ENCODE measurements at regions not wholly inside any gene's neighbourhood (a gene's known extent, or its start where the extent isn't known, plus 50 kb on each side); places are given as distances from the start of the nearest gene placed in this dataset.
"Not testable (repeated sequence)": the region's sequence is repeated elsewhere in the genome, so short reads cannot be mapped to it uniquely, and the experiment has no call there.

- TF ChIP-seq CTCF (IDR thresholded peaks at IDR 0.05) (no peak), ZFX (IDR thresholded peaks at IDR 0.05; ENCODE audit: borderline replicate concordance) (no peak)
- H3K27ac ChIP-seq = no peak overlapping the region
These were observed 1960.8 kb downstream of the PCDH7 start for GRCh38 chr4:32680946-32681345.

- no peak overlapping the region for H3K27ac ChIP-seq
- TF ChIP-seq ZFX (IDR thresholded peaks at IDR 0.05; ENCODE audit: borderline replicate concordance) (no peak), CTCF (IDR thresholded peaks at IDR 0.05) (no peak)
These were observed 1964.0 kb downstream of the PCDH7 start for GRCh38 chr4:32684160-32684559.

- no peak overlapping the region for H3K27ac ChIP-seq
- no peak for TF ChIP-seq ZFX (IDR thresholded peaks at IDR 0.05; ENCODE audit: borderline replicate concordance)
These were observed 1966.0 kb downstream of the PCDH7 start for GRCh38 chr4:32686123-32686522.

- no peak for TF ChIP-seq CTCF (IDR thresholded peaks at IDR 0.05)
- no peak for TF ChIP-seq ZFX (IDR thresholded peaks at IDR 0.05; ENCODE audit: borderline replicate concordance)
- H3K27ac ChIP-seq = no peak overlapping the region
These were observed 1969.3 kb downstream of the PCDH7 start for GRCh38 chr4:32689518-32689917.

GRCh38 chr4:32697281-32697814 lies 1977.2 kb downstream of the PCDH7 start:
- H3K27ac ChIP-seq = no peak overlapping the region
- no peak for TF ChIP-seq CTCF (IDR thresholded peaks at IDR 0.05)
- no peak for TF ChIP-seq ZFX (IDR thresholded peaks at IDR 0.05; ENCODE audit: borderline replicate concordance)

GRCh38 chr4:32700838-32701237 lies 1980.7 kb downstream of the PCDH7 start:
- TF ChIP-seq ZFX (IDR thresholded peaks at IDR 0.05; ENCODE audit: borderline replicate concordance) (no peak), CTCF (IDR thresholded peaks at IDR 0.05) (no peak)

GRCh38 chr4:32706893-32707292 lies 1986.7 kb downstream of the PCDH7 start:
- TF ChIP-seq ZFX (IDR thresholded peaks at IDR 0.05; ENCODE audit: borderline replicate concordance) (no peak), CTCF (IDR thresholded peaks at IDR 0.05) (no peak)
- H3K27ac ChIP-seq = no peak overlapping the region

More at GRCh38 chr4:32700838-32701237, 1980.7 kb downstream of the PCDH7 start:
- H3K27ac ChIP-seq = no peak overlapping the region

- not testable (repeated sequence) for H3K27ac ChIP-seq
These were observed 1996.0 kb downstream of the PCDH7 start for GRCh38 chr4:32716090-32716620.

Measured in 22Rv1 (cell line).